ENCODE measurements at regions not wholly inside any gene's neighbourhood (a gene's known extent, or its start where the extent isn't known, plus 50 kb on each side); places are given as distances from the start of the nearest gene placed in this dataset.

GRCh38 chr7:46468753-46469356 lies 547.8 kb upstream of the IGFBP3 start:
- no peak for DNase-seq

DNA sequence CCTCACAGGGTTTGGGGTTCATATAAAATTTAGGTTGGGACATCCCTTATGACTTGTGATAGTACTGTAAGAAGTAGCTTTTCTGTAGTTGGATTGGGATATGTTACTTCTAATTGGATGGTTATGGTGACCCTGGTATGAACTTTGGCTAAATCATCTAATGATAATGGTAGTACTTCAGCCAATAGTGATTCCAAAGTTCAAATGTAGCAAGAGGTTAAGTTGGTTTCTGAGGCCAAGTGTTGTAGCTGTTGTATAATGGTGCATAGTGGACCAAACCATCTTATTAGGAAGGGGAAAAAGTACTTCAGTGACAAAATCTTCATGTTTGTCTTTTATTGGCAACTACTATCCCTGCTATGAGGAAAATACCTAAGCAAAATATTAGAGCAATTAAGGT lies 542.1 kb upstream of the IGFBP3 start:
- no peak for DNase-seq

DNA sequence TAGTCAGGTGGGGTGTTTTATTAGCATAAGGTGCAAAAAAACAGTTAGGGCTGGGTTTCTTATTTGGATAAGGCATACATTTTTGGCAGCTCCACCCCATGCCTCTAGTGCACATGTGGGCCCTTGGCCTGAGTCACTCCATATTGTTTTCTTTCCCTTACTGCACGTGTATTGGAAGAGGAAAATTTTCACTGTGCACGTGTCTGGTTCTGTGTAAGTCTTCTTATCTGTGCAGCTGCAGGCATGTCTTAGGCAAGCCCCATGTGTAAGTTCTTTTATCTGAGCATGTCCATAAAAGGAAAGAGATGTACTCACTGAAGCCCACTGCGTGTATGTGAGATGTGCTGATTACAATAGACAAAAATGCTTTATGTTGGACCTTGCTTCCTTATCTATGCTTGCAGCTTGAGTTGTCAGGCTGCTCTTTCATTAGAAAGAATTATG lies 540.3 kb upstream of the IGFBP3 start:
- no peak for DNase-seq

DNA sequence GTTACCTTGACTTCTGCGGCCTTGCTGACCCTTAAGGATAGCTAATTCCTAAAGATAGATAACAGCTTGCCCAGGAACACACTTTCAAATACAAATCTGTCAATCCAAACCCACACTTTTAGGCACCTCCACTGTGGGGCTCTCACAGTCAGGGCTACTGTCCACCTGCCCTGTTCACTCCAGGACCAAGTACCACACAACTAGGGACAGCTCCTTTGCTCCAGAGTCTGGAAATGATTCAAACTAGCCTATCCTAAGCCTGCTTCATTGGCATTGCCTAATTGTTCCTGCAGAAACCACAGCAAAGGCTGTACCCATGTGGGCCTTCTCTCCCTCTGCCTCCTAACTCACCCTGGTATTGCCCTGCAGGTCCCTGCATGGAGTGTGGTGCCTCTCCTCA lies 538.9 kb upstream of the IGFBP3 start:
- no peak for DNase-seq

DNA sequence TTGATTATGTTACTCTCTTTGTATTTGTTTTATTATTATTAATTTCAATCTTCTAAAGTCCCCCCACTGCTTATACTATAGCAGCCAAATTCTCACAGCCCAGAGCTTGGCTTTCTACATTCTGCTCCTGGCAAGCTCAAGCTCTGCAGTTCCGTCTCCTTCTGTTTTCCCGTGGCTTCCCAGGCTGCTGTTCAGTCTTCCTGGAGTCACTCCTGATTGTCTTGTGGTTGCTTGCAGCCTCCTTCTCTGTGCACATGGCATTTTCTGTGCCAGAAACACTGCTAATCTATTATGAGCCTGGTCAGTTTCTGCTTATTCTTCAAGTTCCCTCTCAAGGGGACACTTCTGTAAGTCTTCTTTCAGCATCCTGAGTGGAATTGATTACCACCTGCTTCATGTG lies 533.7 kb upstream of the IGFBP3 start:
- no peak for DNase-seq

DNA sequence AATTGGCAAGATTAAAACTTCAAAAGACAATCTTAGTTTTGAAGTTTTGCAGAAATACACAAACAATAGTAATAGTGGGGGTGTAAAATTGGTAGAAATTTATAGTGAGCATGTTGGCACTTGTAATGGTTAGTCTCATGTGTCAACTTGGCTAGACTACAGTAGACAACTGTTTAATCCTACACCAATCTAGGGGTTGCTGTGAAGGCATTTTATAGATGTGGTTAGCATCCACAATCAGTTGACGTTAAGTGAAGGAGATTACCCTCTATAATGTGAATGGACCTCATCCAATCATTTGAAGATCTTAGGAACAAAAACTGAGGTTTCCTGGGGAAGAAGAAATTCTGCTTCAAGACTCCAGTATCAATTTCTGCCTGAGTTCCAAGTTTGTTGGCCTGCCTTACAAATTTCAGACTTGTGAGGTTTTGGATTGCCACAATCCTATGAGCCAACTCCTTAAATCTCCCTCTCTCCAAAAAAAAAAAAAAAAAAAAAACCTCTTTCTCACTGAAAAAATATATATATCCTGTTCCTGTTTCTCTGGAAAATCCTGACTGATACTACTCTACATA lies 531.6 kb upstream of the IGFBP3 start:
- DNase-seq: no peak

- no peak for DNase-seq
Measured at GRCh38 chr7:46451846-46452245, 530.8 kb upstream of the IGFBP3 start.

GRCh38 chr7:46450886-46451285 lies 529.8 kb upstream of the IGFBP3 start:
- no peak for DNase-seq

DNA sequence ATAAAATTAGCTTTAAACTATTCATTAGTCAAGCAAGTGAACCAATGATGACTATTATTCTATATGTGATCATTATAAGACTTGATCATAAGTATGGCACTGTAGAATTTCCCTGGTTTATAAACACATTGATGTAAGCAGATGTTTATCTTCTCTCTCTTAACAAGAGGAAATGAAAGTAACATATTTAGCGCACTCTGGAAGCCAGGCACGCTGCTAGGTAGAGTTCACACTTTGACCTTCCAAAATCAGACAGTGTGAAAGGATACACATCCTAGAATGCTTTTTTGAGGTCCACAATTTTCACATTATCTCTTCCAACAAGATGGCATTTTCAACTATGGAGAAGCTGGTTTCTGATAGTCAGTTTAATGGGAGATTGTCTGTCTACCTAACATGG lies 529.4 kb upstream of the IGFBP3 start:
- no peak for DNase-seq

- DNase-seq: no peak
Measured at GRCh38 chr7:46449743-46450142, 528.7 kb upstream of the IGFBP3 start.

GRCh38 chr7:46448478-46448877 lies 527.4 kb upstream of the IGFBP3 start:
- DNase-seq: no peak

- DNase-seq: no peak
Measured at GRCh38 chr7:46446151-46446550, 525.1 kb upstream of the IGFBP3 start.

GRCh38 chr7:46444256-46444655 lies 523.2 kb upstream of the IGFBP3 start:
- DNase-seq: no peak

DNA sequence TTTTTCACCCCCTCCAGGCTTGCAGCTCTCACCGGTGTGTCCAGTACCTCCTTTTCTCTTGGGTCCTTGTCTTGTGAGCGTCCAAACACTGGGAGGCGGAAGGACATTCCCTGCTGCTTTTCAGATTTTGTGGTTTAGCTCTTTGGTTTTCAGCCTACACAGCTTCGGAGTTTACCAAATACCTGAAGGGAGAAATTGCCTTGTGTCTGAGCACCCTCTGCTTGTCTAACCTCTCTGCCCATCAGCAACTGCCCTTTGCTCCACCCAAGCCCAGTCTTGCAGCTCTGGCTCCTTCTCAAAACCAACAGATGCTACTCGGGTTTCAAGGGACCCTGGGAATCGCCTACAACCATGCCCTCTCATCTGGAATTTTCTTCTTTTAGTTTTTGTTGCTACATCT lies 519.1 kb upstream of the IGFBP3 start:
- DNase-seq: no peak

GRCh38 chr7:46432708-46433107 lies 511.6 kb upstream of the IGFBP3 start:
- DNase-seq: no peak

- no peak for DNase-seq
Measured at GRCh38 chr7:46428295-46428694, 507.2 kb upstream of the IGFBP3 start.

- DNase-seq: no peak
Measured at GRCh38 chr7:46424934-46425333, 503.9 kb upstream of the IGFBP3 start.

GRCh38 chr7:46421441-46422230 lies 500.6 kb upstream of the IGFBP3 start:
- no peak for DNase-seq

DNA sequence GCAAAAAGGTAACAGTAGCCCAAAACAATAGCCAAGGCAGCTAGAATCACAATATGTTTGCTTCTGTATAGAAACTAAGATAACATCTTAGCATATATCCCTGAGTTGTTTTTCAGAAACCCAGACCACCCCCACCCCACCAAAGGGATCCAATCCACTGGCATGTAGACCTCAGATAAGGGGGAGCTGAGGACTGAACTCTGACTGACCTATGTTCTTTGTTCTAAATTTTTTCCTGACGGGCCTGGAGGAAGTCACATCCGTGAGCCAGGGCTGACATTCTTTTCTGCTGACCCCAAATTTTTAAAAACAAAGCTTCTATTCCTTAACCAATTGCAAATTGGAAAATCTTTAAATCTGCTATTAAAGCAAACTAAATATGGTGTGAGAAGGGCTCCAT lies 493.9 kb upstream of the IGFBP3 start:
- DNase-seq: no peak

DNA sequence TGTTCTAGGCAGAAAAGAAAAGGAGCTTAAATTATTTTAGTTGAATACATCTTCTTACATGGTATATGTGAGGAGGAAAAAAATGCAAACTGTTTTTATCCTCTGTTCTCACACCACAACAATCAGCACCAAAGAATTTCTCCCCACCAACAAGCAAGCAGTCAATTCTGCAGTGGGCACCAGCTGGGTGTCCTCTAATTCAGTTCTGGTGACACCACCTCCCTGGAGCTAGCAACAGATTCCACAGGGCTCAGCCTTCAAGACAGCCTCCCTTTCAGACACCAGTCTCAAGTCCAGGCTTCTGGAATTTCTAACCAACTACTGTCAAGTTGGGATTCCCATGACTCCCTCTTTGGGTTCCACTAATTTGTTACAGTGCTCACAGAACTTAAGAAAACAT lies 490.2 kb upstream of the IGFBP3 start:
- no peak for DNase-seq

DNA sequence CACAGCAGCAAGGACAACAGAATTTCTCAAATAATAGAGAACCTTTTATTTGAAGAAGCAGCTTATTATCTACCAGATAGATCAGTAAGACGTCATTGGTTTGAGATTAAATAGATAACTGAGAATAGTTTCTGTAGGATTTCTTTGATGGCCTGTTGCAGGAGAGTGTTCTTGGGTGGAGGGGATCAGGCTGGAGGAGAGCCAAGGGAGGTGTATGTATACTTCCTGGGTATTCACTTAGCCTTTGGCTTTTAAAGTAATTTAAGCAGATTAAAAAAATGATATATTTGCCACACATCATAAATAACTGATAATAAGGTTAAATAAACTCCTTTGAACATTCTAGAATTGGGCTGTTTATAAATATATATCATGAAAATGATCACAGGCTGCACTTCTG lies 486.1 kb upstream of the IGFBP3 start:
- DNase-seq: no peak

GRCh38 chr7:46397591-46397990 lies 476.5 kb upstream of the IGFBP3 start:
- DNase-seq: no peak

DNA sequence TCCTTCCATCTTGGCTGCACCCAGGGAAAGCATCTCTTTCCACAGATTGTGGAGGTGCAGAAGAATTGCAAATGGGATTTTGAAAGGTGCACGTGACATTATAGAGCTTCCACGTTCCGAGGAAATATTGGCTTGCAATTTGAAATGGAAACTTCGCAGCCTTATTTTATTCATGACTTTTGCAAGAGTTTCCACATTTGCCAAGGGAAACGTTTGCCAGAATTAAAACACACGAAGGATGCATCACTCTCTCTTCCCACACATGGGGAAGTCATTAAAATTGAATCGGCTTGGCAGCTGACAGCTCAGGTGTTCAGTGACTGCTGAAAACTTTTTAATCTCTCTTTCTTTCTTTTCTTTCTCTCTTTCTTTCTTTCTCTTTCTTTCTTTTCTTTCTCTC lies 475.4 kb upstream of the IGFBP3 start:
- DNase-seq: no peak

DNA sequence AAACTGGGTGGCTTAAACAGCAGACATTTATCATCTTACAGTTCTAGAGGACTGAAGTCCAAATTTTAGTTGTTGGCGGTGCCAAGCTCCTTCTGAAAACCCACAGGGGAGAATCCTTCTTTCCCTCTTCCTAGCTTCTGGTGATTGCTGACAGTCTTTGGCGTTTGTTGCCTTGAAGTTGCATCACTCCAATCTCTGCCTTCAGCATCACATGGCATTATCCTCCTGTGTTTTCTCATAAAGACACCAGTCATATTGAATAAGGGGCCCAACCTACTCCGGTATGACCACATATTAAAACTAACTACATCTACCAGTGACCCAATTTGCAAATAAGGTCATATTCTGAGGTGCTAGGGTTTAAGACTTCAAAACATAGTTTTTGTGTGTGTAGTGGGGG lies 472.1 kb upstream of the IGFBP3 start:
- DNase-seq: no peak

All from bone marrow (tissue), 2 donors.